ENCODE measurements at regions not wholly inside any gene's neighbourhood (a gene's known extent, or its start where the extent isn't known, plus 50 kb on each side); places are given as distances from the start of the nearest gene placed in this dataset.

DNA sequence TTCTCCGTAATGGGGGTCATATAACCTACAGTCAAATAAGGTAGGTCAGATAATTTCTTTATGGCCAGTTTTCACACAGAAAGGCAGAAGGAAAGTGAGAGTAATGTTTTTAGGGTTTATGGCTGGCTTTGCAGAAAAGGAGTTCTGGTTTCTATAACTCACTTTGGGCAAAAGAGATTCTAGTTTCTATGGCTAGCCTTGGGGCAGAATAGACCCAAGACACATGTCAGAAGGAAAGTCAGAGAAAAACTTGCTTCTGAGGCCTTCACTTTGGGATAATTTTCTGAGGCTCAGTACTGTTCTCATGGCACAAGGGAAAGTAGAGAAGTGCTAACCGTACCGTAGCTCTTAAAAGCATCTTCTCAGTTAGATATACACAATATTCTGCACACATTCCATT, 1145.3 kb downstream of the EFNA5 start:
- TF ChIP-seq EP300 (IDR thresholded peaks at IDR 0.05) (no peak), POLR2A (IDR thresholded peaks at IDR 0.05) (no peak), POLR2AphosphoS5 (IDR thresholded peaks at IDR 0.05) (no peak)
- TF ChIP-seq, protein P1, sequence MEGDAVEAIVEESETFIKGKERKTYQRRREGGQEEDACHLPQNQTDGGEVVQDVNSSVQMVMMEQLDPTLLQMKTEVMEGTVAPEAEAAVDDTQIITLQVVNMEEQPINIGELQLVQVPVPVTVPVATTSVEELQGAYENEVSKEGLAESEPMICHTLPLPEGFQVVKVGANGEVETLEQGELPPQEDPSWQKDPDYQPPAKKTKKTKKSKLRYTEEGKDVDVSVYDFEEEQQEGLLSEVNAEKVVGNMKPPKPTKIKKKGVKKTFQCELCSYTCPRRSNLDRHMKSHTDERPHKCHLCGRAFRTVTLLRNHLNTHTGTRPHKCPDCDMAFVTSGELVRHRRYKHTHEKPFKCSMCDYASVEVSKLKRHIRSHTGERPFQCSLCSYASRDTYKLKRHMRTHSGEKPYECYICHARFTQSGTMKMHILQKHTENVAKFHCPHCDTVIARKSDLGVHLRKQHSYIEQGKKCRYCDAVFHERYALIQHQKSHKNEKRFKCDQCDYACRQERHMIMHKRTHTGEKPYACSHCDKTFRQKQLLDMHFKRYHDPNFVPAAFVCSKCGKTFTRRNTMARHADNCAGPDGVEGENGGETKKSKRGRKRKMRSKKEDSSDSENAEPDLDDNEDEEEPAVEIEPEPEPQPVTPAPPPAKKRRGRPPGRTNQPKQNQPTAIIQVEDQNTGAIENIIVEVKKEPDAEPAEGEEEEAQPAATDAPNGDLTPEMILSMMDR (IDR thresholded peaks at IDR 0.05): no peak

Data from sigmoid colon (tissue), 4 donors.